HG03066 (cell line): ENCODE measurements at regions not wholly inside any gene's neighbourhood (a gene's known extent, or its start where the extent isn't known, plus 50 kb on each side); places are given as distances from the start of the nearest gene placed in this dataset.

Source experiments
- ATAC-seq: cut with Tn5 transposase; IDR thresholded peaks from one replicate; pipeline ENCODE4 v1.9.1; 2021; ENCODE audit warnings: low read depth; ENCODE audit not compliant: unreplicated experiment

DNA sequence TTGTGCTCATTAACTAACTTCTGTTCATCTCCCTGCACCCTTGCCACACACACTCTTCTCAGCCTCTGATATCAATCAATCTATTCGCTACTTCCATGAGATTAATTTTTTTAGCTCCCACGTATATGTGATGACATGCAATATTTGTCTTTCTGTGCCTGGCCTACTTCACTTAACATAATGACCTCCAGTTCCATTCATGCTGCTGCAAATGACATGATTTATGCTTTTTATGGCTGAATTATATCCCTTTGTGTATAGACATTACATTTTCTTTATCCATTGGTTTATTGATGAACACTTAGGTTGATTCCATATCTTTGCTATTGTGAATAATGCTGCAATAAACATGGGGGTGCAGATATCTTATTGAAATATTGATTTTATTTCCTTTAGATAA, 50.8 kb upstream of the SPTLC3 start:
- no peak for ATAC-seq
